ENCODE measurements at regions not wholly inside any gene's neighbourhood (a gene's known extent, or its start where the extent isn't known, plus 50 kb on each side); places are given as distances from the start of the nearest gene placed in this dataset.

DNA sequence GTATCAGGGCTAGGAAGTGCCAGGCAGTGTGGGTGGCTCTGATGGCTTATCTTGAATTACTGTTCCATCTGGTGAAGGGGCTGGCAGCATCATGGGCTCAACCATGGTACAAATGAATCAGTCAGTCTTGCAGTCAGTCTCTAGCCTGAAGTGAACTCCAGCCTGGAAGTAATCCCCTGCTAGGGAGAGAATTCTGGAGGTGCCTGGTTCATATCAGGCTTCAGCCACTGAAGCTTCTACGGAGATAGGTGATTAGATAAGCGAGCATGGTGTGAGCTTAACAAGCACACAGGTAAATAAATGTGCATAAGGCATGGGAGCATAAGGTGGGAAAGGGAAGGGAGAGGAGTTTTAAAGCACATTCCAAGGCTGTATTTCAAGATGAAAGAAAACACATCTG is 541.7 kb downstream of the MBD2 start:
- Histone ChIP-seq H3K27me3 (no peaks in the 10 kb centered on the region), H3K27ac (no peak overlapping the region), H3K36me3 (no peaks in the 10 kb centered on the region), H3K4me1 (no peaks in the 10 kb centered on the region), H3K9me3 (no peaks in the 10 kb centered on the region), H3K4me3 (no peak overlapping the region)
- no peak for DNase-seq (ENCODE audit: extremely low spot score in 2 of 2)
- TF ChIP-seq POLR2A (IDR thresholded peaks at IDR 0.05) (no peak), POLR2AphosphoS5 (IDR thresholded peaks at IDR 0.05; ENCODE audit: insufficient read depth in 1 of 2, low read depth in 1 of 2) (no peak)
- TF ChIP-seq, protein P1, sequence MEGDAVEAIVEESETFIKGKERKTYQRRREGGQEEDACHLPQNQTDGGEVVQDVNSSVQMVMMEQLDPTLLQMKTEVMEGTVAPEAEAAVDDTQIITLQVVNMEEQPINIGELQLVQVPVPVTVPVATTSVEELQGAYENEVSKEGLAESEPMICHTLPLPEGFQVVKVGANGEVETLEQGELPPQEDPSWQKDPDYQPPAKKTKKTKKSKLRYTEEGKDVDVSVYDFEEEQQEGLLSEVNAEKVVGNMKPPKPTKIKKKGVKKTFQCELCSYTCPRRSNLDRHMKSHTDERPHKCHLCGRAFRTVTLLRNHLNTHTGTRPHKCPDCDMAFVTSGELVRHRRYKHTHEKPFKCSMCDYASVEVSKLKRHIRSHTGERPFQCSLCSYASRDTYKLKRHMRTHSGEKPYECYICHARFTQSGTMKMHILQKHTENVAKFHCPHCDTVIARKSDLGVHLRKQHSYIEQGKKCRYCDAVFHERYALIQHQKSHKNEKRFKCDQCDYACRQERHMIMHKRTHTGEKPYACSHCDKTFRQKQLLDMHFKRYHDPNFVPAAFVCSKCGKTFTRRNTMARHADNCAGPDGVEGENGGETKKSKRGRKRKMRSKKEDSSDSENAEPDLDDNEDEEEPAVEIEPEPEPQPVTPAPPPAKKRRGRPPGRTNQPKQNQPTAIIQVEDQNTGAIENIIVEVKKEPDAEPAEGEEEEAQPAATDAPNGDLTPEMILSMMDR (IDR thresholded peaks at IDR 0.05), result no peak
- intact Hi-C loops (cut with DNase I), result no loop called here

DNA sequence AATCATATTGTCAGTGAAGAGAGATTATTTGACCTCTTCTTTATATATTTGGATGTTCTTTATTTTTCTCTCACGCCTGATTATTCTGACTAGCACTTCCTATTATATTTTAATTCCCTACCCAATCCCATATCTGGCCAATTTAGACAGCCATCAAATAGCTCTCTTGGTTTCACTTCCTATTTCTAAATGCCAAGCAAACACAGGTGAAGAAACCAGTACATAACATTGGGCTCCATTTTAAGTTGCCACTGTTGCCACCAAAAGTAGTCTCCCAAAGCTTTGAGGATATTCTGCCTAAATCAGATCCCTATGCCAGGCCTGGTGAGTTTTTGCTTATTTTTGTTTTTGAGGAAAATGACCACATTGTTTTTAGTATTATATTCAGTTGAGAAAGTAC is 547.0 kb downstream of the MBD2 start:
- intact Hi-C loops (cut with DNase I), result no loop called here
- Histone ChIP-seq H3K9me3 (no peaks in the 10 kb centered on the region), H3K4me3 (no peak overlapping the region)

DNA sequence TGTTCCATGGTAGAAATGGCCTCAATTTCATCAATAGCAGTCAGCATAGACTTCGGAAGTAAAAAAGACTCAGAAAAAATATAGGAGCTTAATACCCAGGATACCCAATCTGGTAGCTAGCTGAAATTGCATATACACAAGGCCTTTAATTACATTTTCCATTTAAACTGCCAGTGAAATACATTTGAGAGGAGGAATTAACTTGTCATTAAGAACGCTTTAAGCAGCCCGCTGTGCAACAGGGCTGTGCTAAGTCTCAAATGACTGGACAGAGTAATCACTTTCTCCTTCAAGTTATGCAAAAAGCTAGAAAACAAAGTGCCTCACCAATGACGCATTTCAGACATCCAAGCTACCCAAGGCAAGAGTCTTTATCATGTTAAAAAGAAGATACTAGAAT is 558.8 kb downstream of the MBD2 start:
- TF ChIP-seq, protein P1 (IDR thresholded peaks at IDR 0.05), result no peak
- no peak for TF ChIP-seq POLR2AphosphoS5 (IDR thresholded peaks at IDR 0.05; ENCODE audit: insufficient read depth in 1 of 2, low read depth in 1 of 2)
- TF ChIP-seq POLR2A (IDR thresholded peaks at IDR 0.05), result no peak
- H3K4me1 ChIP-seq, result no peaks in the 10 kb centered on the region
- peaks cover 3% of the 10 kb centered on the region for H3K9me3 ChIP-seq
- no peak overlapping the region for H3K4me3 ChIP-seq
- intact Hi-C loops (cut with DNase I), result no loop called here
- H3K27ac ChIP-seq, result no peak overlapping the region
- DNase-seq (ENCODE audit: extremely low spot score in 2 of 2), result no peak
- no peaks in the 10 kb centered on the region for H3K36me3 ChIP-seq
- no peaks in the 10 kb centered on the region for H3K27me3 ChIP-seq

More for the DNA sequence above, 547.0 kb downstream of the MBD2 start:
- Histone ChIP-seq H3K36me3 (no peaks in the 10 kb centered on the region), H3K27me3 (no peaks in the 10 kb centered on the region), H3K27ac (no peak overlapping the region), H3K4me1 (no peaks in the 10 kb centered on the region)
- no peak for DNase-seq (ENCODE audit: extremely low spot score in 2 of 2)
- TF ChIP-seq, protein P1 (IDR thresholded peaks at IDR 0.05), result no peak
- TF ChIP-seq POLR2A (IDR thresholded peaks at IDR 0.05), result no peak
- TF ChIP-seq POLR2AphosphoS5 (IDR thresholded peaks at IDR 0.05; ENCODE audit: insufficient read depth in 1 of 2, low read depth in 1 of 2), result no peak

DNA sequence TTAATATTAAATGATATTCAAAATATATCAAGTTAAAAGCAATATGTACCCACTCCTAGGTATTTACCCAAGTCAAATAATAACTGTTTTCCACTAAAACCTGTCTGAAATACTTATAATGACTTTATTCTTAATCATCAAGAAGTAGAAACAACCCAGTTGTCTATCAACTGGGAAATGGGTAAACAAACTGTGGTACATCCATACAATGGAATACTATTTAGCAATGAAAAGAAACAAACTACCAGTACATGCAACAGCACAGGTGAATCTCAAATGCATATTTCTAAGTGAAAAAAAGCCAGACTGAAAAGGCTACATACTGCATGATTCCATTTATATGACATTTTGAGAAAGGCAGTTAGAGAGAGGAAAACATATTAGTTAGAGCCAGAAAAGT is 559.9 kb downstream of the MBD2 start:
- DNase-seq (ENCODE audit: extremely low spot score in 2 of 2), result no peak
- Histone ChIP-seq H3K27me3 (no peaks in the 10 kb centered on the region), H3K36me3 (no peaks in the 10 kb centered on the region)

DNA sequence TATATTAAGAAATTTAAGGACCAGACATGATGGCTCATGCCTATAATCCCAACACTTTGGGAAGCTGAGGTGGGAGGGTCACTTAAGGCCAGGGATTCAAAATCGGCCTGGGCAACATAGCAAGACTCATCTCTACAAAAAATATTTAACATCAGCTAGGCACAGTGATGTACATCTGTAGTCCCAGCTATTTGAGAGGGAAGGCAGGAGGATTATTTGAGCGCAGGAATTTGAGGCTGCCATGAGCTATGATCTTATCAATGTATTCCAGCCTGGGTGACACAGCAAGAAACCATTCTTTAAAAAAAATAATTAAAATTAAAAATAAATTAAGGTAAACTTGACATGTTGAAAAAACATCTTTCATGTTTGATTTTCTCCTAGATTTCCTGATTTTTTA is 564.2 kb downstream of the MBD2 start:
- Histone ChIP-seq H3K36me3 (no peaks in the 10 kb centered on the region), H3K4me3 (no peak overlapping the region), H3K9me3 (no peaks in the 10 kb centered on the region), H3K27ac (no peak overlapping the region), H3K27me3 (no peaks in the 10 kb centered on the region), H3K4me1 (no peaks in the 10 kb centered on the region)
- intact Hi-C loops (cut with DNase I), result no loop called here
- no peak for DNase-seq (ENCODE audit: extremely low spot score in 2 of 2)
- no peak for TF ChIP-seq POLR2A (IDR thresholded peaks at IDR 0.05)

More for the DNA sequence above, 559.9 kb downstream of the MBD2 start:
- Histone ChIP-seq H3K9me3 (peaks cover 3% of the 10 kb centered on the region), H3K4me3 (no peak overlapping the region), H3K27ac (no peak overlapping the region), H3K4me1 (no peaks in the 10 kb centered on the region)
- TF ChIP-seq POLR2AphosphoS5 (IDR thresholded peaks at IDR 0.05; ENCODE audit: insufficient read depth in 1 of 2, low read depth in 1 of 2) (no peak), POLR2A (IDR thresholded peaks at IDR 0.05) (no peak)
- TF ChIP-seq, protein P1 (IDR thresholded peaks at IDR 0.05), result no peak
- intact Hi-C loops (cut with DNase I), result no loop called here

DNA sequence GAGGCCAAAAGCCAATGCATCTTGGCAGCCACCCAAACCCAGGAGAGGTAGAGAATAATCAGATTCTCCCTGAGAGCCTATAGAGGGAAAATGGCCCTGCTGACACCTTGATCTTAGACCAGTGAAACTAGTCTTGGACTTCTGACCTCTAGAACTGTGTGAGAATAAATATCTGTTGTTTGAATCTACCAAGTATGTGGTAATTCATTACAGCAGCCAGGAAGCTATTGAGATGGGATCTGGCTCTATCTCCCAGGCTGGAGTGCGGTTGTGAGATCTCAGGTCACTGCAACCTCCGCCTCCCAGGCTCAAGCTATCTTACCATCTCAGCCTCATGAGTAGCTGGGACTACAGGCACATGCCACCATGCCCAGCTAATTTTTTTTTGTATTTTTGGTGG is 567.2 kb downstream of the MBD2 start:
- DNase-seq (ENCODE audit: extremely low spot score in 2 of 2), result no peak
- Histone ChIP-seq H3K4me1 (no peaks in the 10 kb centered on the region), H3K4me3 (no peak overlapping the region), H3K36me3 (no peaks in the 10 kb centered on the region), H3K27me3 (no peaks in the 10 kb centered on the region), H3K9me3 (no peaks in the 10 kb centered on the region), H3K27ac (no peak overlapping the region)
- no peak for TF ChIP-seq POLR2AphosphoS5 (IDR thresholded peaks at IDR 0.05; ENCODE audit: insufficient read depth in 1 of 2, low read depth in 1 of 2)
- TF ChIP-seq POLR2A (IDR thresholded peaks at IDR 0.05), result no peak
- TF ChIP-seq, protein P1 (IDR thresholded peaks at IDR 0.05), result no peak
- intact Hi-C loops (cut with DNase I), result no loop called here
